Mesothelial cell of epicardium (in vitro differentiated cells): ENCODE measurements at regions not wholly inside any gene's neighbourhood (a gene's known extent, or its start where the extent isn't known, plus 50 kb on each side); places are given as distances from the start of the nearest gene placed in this dataset.

Experiments used
- DNase-seq, 2 experiments: peaks; one replicate each; pipeline ENCODE4 v3.0.0; 2021; ENCODE audit warnings: low spot score in 2 of 2; ENCODE audit not compliant: unreplicated experiment in 2 of 2
- H3K27ac Mint-ChIP-seq: 2 replicates; pipeline ENCODE4 v1.8.0; 2021; ENCODE audit warnings: mixed read lengths
- H3K27me3 Mint-ChIP-seq: 2 replicates; pipeline ENCODE4 v1.8.0; 2021; ENCODE audit warnings: low read depth, mixed read lengths
- H3K36me3 Mint-ChIP-seq: 2 replicates; pipeline ENCODE4 v1.8.0; 2021; ENCODE audit warnings: mixed read lengths
- H3K4me1 Mint-ChIP-seq: 2 replicates; pipeline ENCODE4 v1.8.0; 2021; ENCODE audit warnings: mixed read lengths
- H3K4me3 Mint-ChIP-seq: 2 replicates; pipeline ENCODE4 v1.8.0; 2021; ENCODE audit warnings: mild to moderate bottlenecking, moderate library complexity, mixed read lengths
- H3K9me3 Mint-ChIP-seq: 2 replicates; pipeline ENCODE4 v1.8.0; 2021; ENCODE audit warnings: mixed read lengths
- CTCF ChIP-seq: fragments of 200-600 bp; sonication (generic); IDR thresholded peaks from one replicate; pipeline ENCODE4 v1.5.0; 2021; ENCODE audit warnings: antibody characterized with exemption; ENCODE audit not compliant: unreplicated experiment

DNA sequence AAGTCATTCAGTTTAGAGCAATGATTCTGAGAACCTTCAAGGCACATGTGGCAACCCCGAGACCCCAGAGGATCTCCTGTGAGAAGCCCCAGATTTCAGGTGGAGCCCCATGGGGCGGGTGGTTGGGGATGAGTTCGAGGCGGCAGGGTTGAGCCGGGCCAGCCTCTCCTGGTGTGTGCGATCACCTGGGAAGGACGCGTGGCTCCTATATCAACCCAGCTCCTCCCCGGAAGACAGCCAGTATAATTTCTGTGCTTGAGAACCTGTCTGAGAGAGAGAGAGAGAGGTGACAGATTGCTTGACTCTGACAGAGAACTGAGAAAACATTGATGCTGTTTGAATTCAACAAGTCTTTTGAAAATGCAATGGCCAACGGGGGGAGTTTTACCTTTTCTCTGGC is 89.0 kb downstream of the TEX29 start:
- TF ChIP-seq CTCF: no peak
- no peaks in the 10 kb centered on the region for H3K4me1 Mint-ChIP-seq
- DNase-seq: no peak
- H3K36me3 Mint-ChIP-seq: no peaks in the 10 kb centered on the region
- peaks cover 68% of the 10 kb centered on the region for H3K27me3 Mint-ChIP-seq
- no peaks in the 10 kb centered on the region for H3K9me3 Mint-ChIP-seq
- no peak overlapping the region for H3K4me3 Mint-ChIP-seq
- no peak overlapping the region for H3K27ac Mint-ChIP-seq

GRCh38 chr13:111410232-111411021 is 90.0 kb downstream of the TEX29 start:
- no peaks in the 10 kb centered on the region for H3K4me1 Mint-ChIP-seq
- peaks cover 77% of the 10 kb centered on the region for H3K27me3 Mint-ChIP-seq
- H3K27ac Mint-ChIP-seq: no peak overlapping the region
- no peak overlapping the region for H3K4me3 Mint-ChIP-seq
- DNase-seq: no peak
- H3K9me3 Mint-ChIP-seq: no peaks in the 10 kb centered on the region
- TF ChIP-seq CTCF: no peak
- no peaks in the 10 kb centered on the region for H3K36me3 Mint-ChIP-seq

DNA sequence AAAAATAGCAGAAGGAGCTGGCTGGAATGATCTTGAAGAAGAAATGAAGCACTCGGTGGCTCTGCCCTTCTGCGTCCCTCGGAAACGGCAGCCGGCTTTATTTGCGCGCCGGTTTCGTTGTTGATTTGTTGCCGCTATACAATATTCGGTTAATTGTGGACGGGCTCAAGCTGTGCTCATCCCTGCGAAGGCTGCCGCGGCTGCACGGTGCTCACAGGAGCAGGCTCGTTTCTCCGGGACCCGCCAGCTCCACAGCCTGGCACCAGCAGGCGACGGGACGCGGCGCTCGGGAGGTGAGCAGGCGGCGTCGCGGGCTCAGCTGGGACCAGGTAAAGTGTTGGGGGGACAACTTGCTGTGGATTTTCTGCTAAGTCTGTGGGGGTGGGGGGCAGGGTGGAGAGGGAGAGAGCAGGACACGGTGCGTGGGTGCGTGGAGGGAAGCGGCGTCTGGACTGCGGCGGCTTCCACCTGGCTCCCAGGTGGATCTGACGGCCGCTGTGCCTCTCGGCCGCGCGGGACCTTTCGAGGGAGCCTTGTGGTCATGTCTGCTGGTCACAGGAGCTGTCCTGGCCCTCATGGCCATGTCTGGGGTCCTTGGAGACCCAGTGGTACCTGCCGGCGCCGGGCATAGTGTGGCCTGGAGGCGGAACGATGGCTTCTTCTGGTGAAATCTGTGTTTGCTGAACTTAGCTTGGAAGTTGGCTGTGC is 90.9 kb downstream of the TEX29 start:
- Mint-ChIP-seq H3K27me3 (peaks cover 69% of the 10 kb centered on the region), H3K4me3 (no peak overlapping the region), H3K9me3 (no peaks in the 10 kb centered on the region), H3K36me3 (no peaks in the 10 kb centered on the region), H3K27ac (no peak overlapping the region), H3K4me1 (no peaks in the 10 kb centered on the region)
- no peak for TF ChIP-seq CTCF
- no peak for DNase-seq

GRCh38 chr13:111411919-111412650 is 91.6 kb downstream of the TEX29 start:
- Mint-ChIP-seq H3K4me1 (no peaks in the 10 kb centered on the region), H3K27me3 (peaks cover 69% of the 10 kb centered on the region), H3K36me3 (no peaks in the 10 kb centered on the region), H3K4me3 (no peak overlapping the region), H3K9me3 (no peaks in the 10 kb centered on the region), H3K27ac (no peak overlapping the region)
- no peak for TF ChIP-seq CTCF
- DNase-seq: no peak

GRCh38 chr13:111413407-111414187 is 93.2 kb downstream of the TEX29 start:
- no peak for DNase-seq
- no peak for TF ChIP-seq CTCF

More at GRCh38 chr13:111413407-111414187, 93.2 kb downstream of the TEX29 start:
- H3K27ac Mint-ChIP-seq: no peak overlapping the region
- no peaks in the 10 kb centered on the region for H3K36me3 Mint-ChIP-seq
- peaks cover 76% of the 10 kb centered on the region for H3K27me3 Mint-ChIP-seq
- no peaks in the 10 kb centered on the region for H3K9me3 Mint-ChIP-seq
- H3K4me1 Mint-ChIP-seq: no peaks in the 10 kb centered on the region
- no peak overlapping the region for H3K4me3 Mint-ChIP-seq
